H9 (cell line): ENCODE measurements at regions not wholly inside any gene's neighbourhood (a gene's known extent, or its start where the extent isn't known, plus 50 kb on each side); places are given as distances from the start of the nearest gene placed in this dataset.

Experiments used
- DNase-seq: peaks from one replicate; pipeline ENCODE4 v3.0.0-alpha.2; 2017
- H2AFZ ChIP-seq: one replicate; pipeline ENCODE4 v1.6.1; 2013; ENCODE audit warnings: mild to moderate bottlenecking, low read length, control low read depth, moderate library complexity
- H2AK5ac ChIP-seq: 2 replicates; pipeline ENCODE4 v1.6.1; 2013; ENCODE audit warnings: low read length, control low read depth, mixed read lengths; ENCODE audit not compliant: insufficient read length
- H2BK120ac ChIP-seq: one replicate; pipeline ENCODE4 v1.6.1; 2013; ENCODE audit warnings: low read depth, mild to moderate bottlenecking, low read length, control low read depth, inconsistent platforms; ENCODE audit not compliant: poor library complexity, severe bottlenecking
- H2BK12ac ChIP-seq: 2 replicates; pipeline ENCODE4 v1.6.1; 2013; ENCODE audit warnings: low read length, control low read depth, mixed read lengths, low read depth; ENCODE audit not compliant: insufficient read length
- H2BK15ac ChIP-seq: 2 replicates; pipeline ENCODE4 v1.6.1; 2013; ENCODE audit warnings: low read depth, low read length, control low read depth
- H2BK20ac ChIP-seq: one replicate; pipeline ENCODE4 v1.6.1; 2013; ENCODE audit warnings: low read depth, mild to moderate bottlenecking, low read length, control low read depth, inconsistent platforms; ENCODE audit not compliant: poor library complexity, severe bottlenecking
- H2BK5ac ChIP-seq: 2 replicates; pipeline ENCODE4 v1.6.1; 2013; ENCODE audit warnings: low read length, control low read depth, mixed read lengths; ENCODE audit not compliant: insufficient read length
- H3K14ac ChIP-seq: 2 replicates; pipeline ENCODE4 v1.6.1; 2013; ENCODE audit warnings: low read length, control low read depth; ENCODE audit not compliant: insufficient read depth
- H3K18ac ChIP-seq: 2 replicates; pipeline ENCODE4 v1.6.1; 2013; ENCODE audit warnings: low read depth, mild to moderate bottlenecking, mixed read lengths, low read length, control low read depth; ENCODE audit not compliant: insufficient read length
- H3K23ac ChIP-seq: 2 replicates; pipeline ENCODE4 v1.6.1; 2013; ENCODE audit warnings: low read length, control low read depth, mixed read lengths, low read depth; ENCODE audit not compliant: insufficient read length
- H3K23me2 ChIP-seq: 2 replicates; pipeline ENCODE4 v1.6.1; 2013; ENCODE audit warnings: low read depth, mild to moderate bottlenecking, mixed read lengths, low read length, control low read depth; ENCODE audit not compliant: insufficient read length, poor library complexity, severe bottlenecking
- H3K27ac ChIP-seq: 2 replicates; pipeline ENCODE4 v1.5.1; 2013; ENCODE audit warnings: low read length, control low read depth, mixed read lengths, low read depth; ENCODE audit not compliant: insufficient read length
- H3K27me3 ChIP-seq: 2 replicates; pipeline ENCODE4 v1.6.1; 2013; ENCODE audit warnings: low read length, control low read depth, inconsistent platforms; ENCODE audit not compliant: insufficient read depth
- H3K4ac ChIP-seq: 2 replicates; pipeline ENCODE4 v1.6.1; 2013; ENCODE audit warnings: low read depth, mild to moderate bottlenecking, control low read depth, inconsistent platforms, low read length, moderate library complexity
- H3K4me1 ChIP-seq: 2 replicates; pipeline ENCODE4 v1.6.1; 2013; ENCODE audit warnings: low read length, control low read depth, inconsistent platforms; ENCODE audit not compliant: insufficient read depth
- H3K4me2 ChIP-seq: 2 replicates; pipeline ENCODE4 v1.6.1; 2013; ENCODE audit warnings: low read length, control low read depth, mixed read lengths; ENCODE audit not compliant: insufficient read length, insufficient read depth
- H3K56ac ChIP-seq: 2 replicates; pipeline ENCODE4 v1.6.1; 2013; ENCODE audit warnings: low read depth, mild to moderate bottlenecking, mixed read lengths, low read length, control low read depth; ENCODE audit not compliant: insufficient read length
- H3K79me1 ChIP-seq: 2 replicates; pipeline ENCODE4 v1.6.1; 2013; ENCODE audit warnings: low read depth, mild to moderate bottlenecking, moderate library complexity, low read length, control low read depth, inconsistent platforms; ENCODE audit not compliant: insufficient read depth, poor library complexity, severe bottlenecking
- H3K79me2 ChIP-seq: 2 replicates; pipeline ENCODE4 v1.6.1; 2013; ENCODE audit warnings: low read length, control low read depth, inconsistent platforms; ENCODE audit not compliant: insufficient read depth
- H3K9ac ChIP-seq: 2 replicates; pipeline ENCODE4 v1.6.1; 2013; ENCODE audit warnings: low read length, control low read depth, mixed read lengths; ENCODE audit not compliant: insufficient read length; ENCODE audit errors: extremely low read depth
- H3K9me3 ChIP-seq: one replicate; pipeline ENCODE4 v1.6.1; 2013; ENCODE audit warnings: low read depth, low read length, inconsistent platforms; ENCODE audit not compliant: control insufficient read depth
- H3T11ph ChIP-seq: one replicate; pipeline ENCODE4 v1.6.1; 2013; ENCODE audit warnings: mild to moderate bottlenecking, low read length, control low read depth, inconsistent platforms
- H4K20me1 ChIP-seq: one replicate; pipeline ENCODE4 v1.6.1; 2013; ENCODE audit not compliant: control insufficient read depth, insufficient read length, insufficient read depth
- H4K5ac ChIP-seq: 2 replicates; pipeline ENCODE4 v1.6.1; 2013; ENCODE audit warnings: low read depth, mild to moderate bottlenecking, mixed read lengths, low read length, control low read depth; ENCODE audit not compliant: insufficient read length
- H4K8ac ChIP-seq: replicated peaks from 2 replicates; pipeline ENCODE4 v1.6.1; 2013; ENCODE audit warnings: low read length, control low read depth, mixed read lengths, low read depth; ENCODE audit not compliant: insufficient read length
- H4K91ac ChIP-seq: 2 replicates; pipeline ENCODE4 v1.6.1; 2013; ENCODE audit warnings: low read depth, mild to moderate bottlenecking, moderate library complexity, mixed read lengths, low read length, control low read depth; ENCODE audit not compliant: insufficient read length
- H3K27ac Mint-ChIP-seq, 3 experiments: 2 replicates in 2 of 3; 3 replicates in 1 of 3; pipeline ENCODE4 v1.8.0; 2020 to 2021; ENCODE audit warnings: mixed read lengths in 3 of 3, mild to moderate bottlenecking in 1 of 3, moderate library complexity in 1 of 3
- H3K27me3 Mint-ChIP-seq: 2 replicates; pipeline ENCODE4 v1.8.0; 2021; ENCODE audit warnings: low read depth, mild to moderate bottlenecking, moderate library complexity, mixed read lengths
- H3K36me3 Mint-ChIP-seq, 3 experiments: 2 replicates in 2 of 3; 3 replicates in 1 of 3; pipeline ENCODE4 v1.8.0; 2020 to 2021; ENCODE audit warnings: low read depth in 3 of 3, mixed read lengths in 3 of 3; ENCODE audit not compliant: insufficient read depth in 1 of 3
- H3K4me1 Mint-ChIP-seq, 2 experiments: 2 replicates each; pipeline ENCODE4 v1.8.0; 2020; ENCODE audit warnings: mixed read lengths in 2 of 2
- H3K4me3 Mint-ChIP-seq, 2 experiments: 2 replicates in 1 of 2; 3 replicates in 1 of 2; pipeline ENCODE4 v1.8.0; 2020 to 2021; ENCODE audit warnings: mild to moderate bottlenecking in 2 of 2, mixed read lengths in 2 of 2, moderate library complexity in 1 of 2
- H3K9me3 Mint-ChIP-seq, 2 experiments: 2 replicates in 1 of 2; 3 replicates in 1 of 2; pipeline ENCODE4 v1.8.0; 2020; ENCODE audit warnings: mild to moderate bottlenecking in 2 of 2, mixed read lengths in 2 of 2, moderate library complexity in 1 of 2
- WGBS: extraction: QIAGEN DNeasy Blood & Tissue Kit; methylation state at CpG from one replicate; pipeline ENCODE4 v1.1.7; 2013; ENCODE audit warnings: missing lambda C conversion rate, low lambda C conversion rate, mixed read lengths; ENCODE audit not compliant: insufficient read length; ENCODE audit errors: extremely low coverage; 5-methylcytosine and 5-hydroxymethylcytosine counted together
- TF ChIP-seq, protein P1 (sequence below): fragments of 200-600 bp; sonication (generic); conservative IDR thresholded peaks from 3 replicates; pipeline ENCODE4 v1.8.0; 2021; ENCODE audit warnings: antibody characterized with exemption, mild to moderate bottlenecking

- Histone ChIP-seq H3K23me2 (no peaks in the 10 kb centered on the region), H2AK5ac (no peak overlapping the region), H3K56ac (no peak overlapping the region), H3K79me2 (no peaks in the 10 kb centered on the region), H4K8ac (no peak overlapping the region), H2BK20ac (no peak overlapping the region), H3K23ac (no peak overlapping the region), H3K18ac (no peak overlapping the region), H2BK5ac (no peak overlapping the region), H2BK15ac (no peak overlapping the region), H3K4me1 (no peaks in the 10 kb centered on the region), H3K14ac (no peak overlapping the region), H3K4me2 (no peak overlapping the region), H3K4ac (no peak overlapping the region), H3K27me3 (no peaks in the 10 kb centered on the region), H2BK12ac (no peak overlapping the region), H3K9ac (no peak overlapping the region), H3K9me3 (no peaks in the 10 kb centered on the region), H3K79me1 (no peaks in the 10 kb centered on the region), H4K20me1 (no peaks in the 10 kb centered on the region), H4K5ac (no peak overlapping the region), H4K91ac (no peak overlapping the region), H3T11ph (no peak overlapping the region), H3K27ac (no peak overlapping the region), H2BK120ac (no peak overlapping the region), H2AFZ (no peak overlapping the region)
- H3K27me3 Mint-ChIP-seq: peaks cover 13% of the 10 kb centered on the region
- H3K4me1 Mint-ChIP-seq: peaks cover 0 to 4% of the 10 kb centered on the region in 2 experiments; a peak in 1 of 4 replicates
- no peak overlapping the region for H3K27ac Mint-ChIP-seq
- no CpG with 5 or more reads among the region's 4 CpGs for WGBS
- no peaks in the 10 kb centered on the region for H3K36me3 Mint-ChIP-seq
- H3K4me3 Mint-ChIP-seq: no peak overlapping the region
- no peaks in the 10 kb centered on the region; a peak in 2 of 5 replicates for H3K9me3 Mint-ChIP-seq
- TF ChIP-seq, protein P1, sequence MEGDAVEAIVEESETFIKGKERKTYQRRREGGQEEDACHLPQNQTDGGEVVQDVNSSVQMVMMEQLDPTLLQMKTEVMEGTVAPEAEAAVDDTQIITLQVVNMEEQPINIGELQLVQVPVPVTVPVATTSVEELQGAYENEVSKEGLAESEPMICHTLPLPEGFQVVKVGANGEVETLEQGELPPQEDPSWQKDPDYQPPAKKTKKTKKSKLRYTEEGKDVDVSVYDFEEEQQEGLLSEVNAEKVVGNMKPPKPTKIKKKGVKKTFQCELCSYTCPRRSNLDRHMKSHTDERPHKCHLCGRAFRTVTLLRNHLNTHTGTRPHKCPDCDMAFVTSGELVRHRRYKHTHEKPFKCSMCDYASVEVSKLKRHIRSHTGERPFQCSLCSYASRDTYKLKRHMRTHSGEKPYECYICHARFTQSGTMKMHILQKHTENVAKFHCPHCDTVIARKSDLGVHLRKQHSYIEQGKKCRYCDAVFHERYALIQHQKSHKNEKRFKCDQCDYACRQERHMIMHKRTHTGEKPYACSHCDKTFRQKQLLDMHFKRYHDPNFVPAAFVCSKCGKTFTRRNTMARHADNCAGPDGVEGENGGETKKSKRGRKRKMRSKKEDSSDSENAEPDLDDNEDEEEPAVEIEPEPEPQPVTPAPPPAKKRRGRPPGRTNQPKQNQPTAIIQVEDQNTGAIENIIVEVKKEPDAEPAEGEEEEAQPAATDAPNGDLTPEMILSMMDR: no peak
- no peak for DNase-seq
Measured at GRCh38 chr11:114912826-114913225, 234.5 kb downstream of the NXPE2 start.
